Endothelial cell (in vitro differentiated cells): ENCODE measurements at regions not wholly inside any gene's neighbourhood (a gene's known extent, or its start where the extent isn't known, plus 50 kb on each side); places are given as distances from the start of the nearest gene placed in this dataset.
"Not testable (repeated sequence)": the region's sequence is repeated elsewhere in the genome, so short reads cannot be mapped to it uniquely, and the experiment has no call there.

Source experiments
- DNase-seq: peaks from one replicate; pipeline ENCODE4 v3.0.0; 2021; ENCODE audit warnings: low spot score
- H3K27ac Mint-ChIP-seq: one replicate; pipeline ENCODE4 v1.8.0; 2021; ENCODE audit warnings: mixed read lengths, inconsistent platforms; ENCODE audit not compliant: unreplicated experiment
- H3K27me3 Mint-ChIP-seq: one replicate; pipeline ENCODE4 v1.8.0; 2021; ENCODE audit warnings: mild to moderate bottlenecking, moderate library complexity, mixed read lengths, inconsistent platforms; ENCODE audit not compliant: unreplicated experiment
- H3K36me3 Mint-ChIP-seq: one replicate; pipeline ENCODE4 v1.8.0; 2021; ENCODE audit warnings: mild to moderate bottlenecking, low read depth, mixed read lengths, inconsistent platforms; ENCODE audit not compliant: unreplicated experiment
- H3K4me1 Mint-ChIP-seq: one replicate; pipeline ENCODE4 v1.8.0; 2021; ENCODE audit warnings: mild to moderate bottlenecking, mixed read lengths, inconsistent platforms; ENCODE audit not compliant: unreplicated experiment
- H3K4me3 Mint-ChIP-seq: one replicate; pipeline ENCODE4 v1.8.0; 2021; ENCODE audit warnings: mild to moderate bottlenecking, mixed read lengths, inconsistent platforms; ENCODE audit not compliant: unreplicated experiment
- H3K9me3 Mint-ChIP-seq: one replicate; pipeline ENCODE4 v1.8.0; 2021; ENCODE audit warnings: mixed read lengths, inconsistent platforms; ENCODE audit not compliant: unreplicated experiment
- TF ChIP-seq, protein P1 (sequence below): fragments of 200-600 bp; sonication (generic); IDR thresholded peaks from one replicate; pipeline ENCODE4 v1.5.0; 2021; ENCODE audit warnings: antibody characterized with exemption; ENCODE audit not compliant: unreplicated experiment

- TF ChIP-seq, protein P1, sequence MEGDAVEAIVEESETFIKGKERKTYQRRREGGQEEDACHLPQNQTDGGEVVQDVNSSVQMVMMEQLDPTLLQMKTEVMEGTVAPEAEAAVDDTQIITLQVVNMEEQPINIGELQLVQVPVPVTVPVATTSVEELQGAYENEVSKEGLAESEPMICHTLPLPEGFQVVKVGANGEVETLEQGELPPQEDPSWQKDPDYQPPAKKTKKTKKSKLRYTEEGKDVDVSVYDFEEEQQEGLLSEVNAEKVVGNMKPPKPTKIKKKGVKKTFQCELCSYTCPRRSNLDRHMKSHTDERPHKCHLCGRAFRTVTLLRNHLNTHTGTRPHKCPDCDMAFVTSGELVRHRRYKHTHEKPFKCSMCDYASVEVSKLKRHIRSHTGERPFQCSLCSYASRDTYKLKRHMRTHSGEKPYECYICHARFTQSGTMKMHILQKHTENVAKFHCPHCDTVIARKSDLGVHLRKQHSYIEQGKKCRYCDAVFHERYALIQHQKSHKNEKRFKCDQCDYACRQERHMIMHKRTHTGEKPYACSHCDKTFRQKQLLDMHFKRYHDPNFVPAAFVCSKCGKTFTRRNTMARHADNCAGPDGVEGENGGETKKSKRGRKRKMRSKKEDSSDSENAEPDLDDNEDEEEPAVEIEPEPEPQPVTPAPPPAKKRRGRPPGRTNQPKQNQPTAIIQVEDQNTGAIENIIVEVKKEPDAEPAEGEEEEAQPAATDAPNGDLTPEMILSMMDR, result no peak
- no peak overlapping the region for H3K4me3 Mint-ChIP-seq
- H3K36me3 Mint-ChIP-seq, result no peaks in the 10 kb centered on the region
- H3K27ac Mint-ChIP-seq, result no peak overlapping the region
- DNase-seq, result no peak
- no peaks in the 10 kb centered on the region for H3K4me1 Mint-ChIP-seq
- no peaks in the 10 kb centered on the region for H3K9me3 Mint-ChIP-seq
- no peaks in the 10 kb centered on the region for H3K27me3 Mint-ChIP-seq
Measured at GRCh38 chr7:153103202-153103601, 343.6 kb downstream of the ACTR3B start.

DNA sequence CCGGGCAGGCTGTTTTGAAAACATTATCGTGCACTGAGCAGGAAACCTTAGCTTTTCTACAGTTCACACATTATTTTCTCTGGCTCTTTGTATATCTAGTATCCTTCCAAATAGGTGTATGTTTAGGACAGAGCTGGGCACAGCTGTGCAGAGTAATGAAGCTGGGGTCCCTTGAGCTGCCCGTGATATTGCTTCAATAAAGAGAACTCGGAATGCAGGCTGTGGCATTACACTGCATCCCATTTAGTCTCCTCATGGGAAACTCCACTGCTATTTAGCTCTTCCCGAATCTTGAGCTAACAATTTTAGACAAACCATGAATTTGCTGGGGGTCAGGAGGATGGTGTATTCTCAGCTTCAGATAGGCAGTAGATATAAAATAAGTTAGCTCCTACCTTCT lies 348.3 kb downstream of the ACTR3B start:
- DNase-seq, result no peak
- no peak overlapping the region for H3K27ac Mint-ChIP-seq
- H3K4me1 Mint-ChIP-seq, result no peaks in the 10 kb centered on the region
- no peaks in the 10 kb centered on the region for H3K27me3 Mint-ChIP-seq
- H3K4me3 Mint-ChIP-seq, result no peak overlapping the region
- H3K36me3 Mint-ChIP-seq, result no peaks in the 10 kb centered on the region
- no peaks in the 10 kb centered on the region for H3K9me3 Mint-ChIP-seq
- TF ChIP-seq, protein P1, result no peak

GRCh38 chr7:153109566-153109965 lies 350.0 kb downstream of the ACTR3B start:
- no peak overlapping the region for H3K4me3 Mint-ChIP-seq
- no peaks in the 10 kb centered on the region for H3K9me3 Mint-ChIP-seq
- TF ChIP-seq, protein P1, result no peak
- no peaks in the 10 kb centered on the region for H3K36me3 Mint-ChIP-seq
- DNase-seq, result no peak
- peaks cover 2% of the 10 kb centered on the region for H3K27me3 Mint-ChIP-seq
- no peaks in the 10 kb centered on the region for H3K4me1 Mint-ChIP-seq
- H3K27ac Mint-ChIP-seq, result no peak overlapping the region

DNA sequence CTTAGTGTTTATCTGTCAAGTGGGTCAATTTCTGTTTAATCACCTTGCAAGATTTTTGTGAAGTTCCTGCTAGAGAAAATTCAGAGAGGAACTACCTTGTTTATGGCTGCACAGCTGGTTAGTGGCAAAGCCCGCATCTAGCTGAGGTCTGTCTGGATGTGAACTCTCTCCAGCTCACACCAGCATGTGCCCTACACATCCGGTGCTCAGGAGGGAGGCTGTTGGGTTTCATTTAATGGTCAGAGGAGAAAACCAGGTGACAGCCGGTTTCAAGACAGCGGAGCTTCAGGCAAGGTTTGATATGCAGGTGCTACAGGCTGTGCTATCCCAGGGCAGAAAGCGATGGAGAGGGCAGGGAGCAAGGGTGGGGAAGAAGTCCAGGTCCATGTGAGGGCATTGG lies 351.1 kb downstream of the ACTR3B start:
- H3K4me3 Mint-ChIP-seq, result no peak overlapping the region
- no peak overlapping the region for H3K27ac Mint-ChIP-seq
- no peaks in the 10 kb centered on the region for H3K9me3 Mint-ChIP-seq
- no peaks in the 10 kb centered on the region for H3K4me1 Mint-ChIP-seq
- DNase-seq, result no peak
- peaks cover 2% of the 10 kb centered on the region for H3K27me3 Mint-ChIP-seq
- H3K36me3 Mint-ChIP-seq, result no peaks in the 10 kb centered on the region
- TF ChIP-seq, protein P1, result no peak

DNA sequence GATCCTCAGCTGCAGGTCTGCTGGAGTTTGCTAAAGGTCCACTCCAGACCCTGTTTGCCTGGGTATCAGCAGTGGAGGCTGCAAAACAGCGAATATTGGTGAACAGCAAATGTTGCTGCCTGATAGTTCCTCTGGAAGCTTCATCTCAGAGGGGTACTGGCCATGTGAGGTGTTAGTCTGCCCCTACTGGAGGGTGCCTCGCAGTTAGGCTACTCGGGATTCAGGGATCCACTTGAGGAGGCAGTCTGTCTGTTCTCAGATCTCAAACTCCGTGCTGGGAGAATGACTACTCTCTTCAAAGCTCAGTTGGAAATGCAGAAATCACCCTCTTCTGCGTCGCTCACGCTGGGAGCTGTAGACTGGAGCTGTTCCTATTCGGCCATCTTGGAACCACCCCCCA lies 362.7 kb downstream of the ACTR3B start:
- not testable (repeated sequence) for H3K4me3 Mint-ChIP-seq, H3K4me1 Mint-ChIP-seq, H3K9me3 Mint-ChIP-seq, DNase-seq, H3K36me3 Mint-ChIP-seq, H3K27me3 Mint-ChIP-seq, H3K27ac Mint-ChIP-seq

DNA sequence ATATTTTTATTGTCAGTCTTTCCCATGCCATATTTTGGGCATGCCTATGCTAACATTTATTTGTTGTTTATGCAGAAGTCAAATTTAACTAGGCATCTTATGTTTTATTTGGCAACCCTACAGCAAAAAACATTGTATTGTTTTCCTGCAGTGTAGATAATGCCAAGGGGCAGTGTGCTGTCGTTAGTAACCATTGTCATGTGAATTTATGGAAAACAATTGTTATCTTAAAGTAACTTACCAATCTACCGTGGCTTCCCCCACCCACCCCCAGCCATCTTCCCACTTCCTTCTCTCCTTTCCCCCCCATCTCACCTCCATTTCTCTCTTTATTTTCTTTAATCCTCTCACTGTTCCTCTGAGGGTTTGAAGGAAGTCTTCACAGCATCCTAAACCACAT lies 370.5 kb downstream of the ACTR3B start:
- no peaks in the 10 kb centered on the region for H3K36me3 Mint-ChIP-seq
- no peaks in the 10 kb centered on the region for H3K9me3 Mint-ChIP-seq
- no peaks in the 10 kb centered on the region for H3K27me3 Mint-ChIP-seq
- H3K27ac Mint-ChIP-seq, result no peak overlapping the region
- H3K4me3 Mint-ChIP-seq, result no peak overlapping the region
- TF ChIP-seq, protein P1, result no peak
- H3K4me1 Mint-ChIP-seq, result peaks cover 5% of the 10 kb centered on the region
- DNase-seq, result no peak
